ENCODE measurements at regions not wholly inside any gene's neighbourhood (a gene's known extent, or its start where the extent isn't known, plus 50 kb on each side); places are given as distances from the start of the nearest gene placed in this dataset.
"Not testable (repeated sequence)": the region's sequence is repeated elsewhere in the genome, so short reads cannot be mapped to it uniquely, and the experiment has no call there.

GRCh38 chr2:128613876-128614275 is 295.2 kb upstream of the HS6ST1 start:
- DNase-seq (ENCODE audit: low read depth): no peak

GRCh38 chr2:128614907-128615306 is 296.2 kb upstream of the HS6ST1 start:
- DNase-seq (ENCODE audit: low read depth): not testable (repeated sequence)

- DNase-seq (ENCODE audit: low read depth): no peak
Measured at GRCh38 chr2:128615571-128615970, 296.9 kb upstream of the HS6ST1 start.

- no peak for DNase-seq (ENCODE audit: low read depth)
Measured at GRCh38 chr2:128617029-128617590, 298.4 kb upstream of the HS6ST1 start.

GRCh38 chr2:128617661-128618060 is 299.0 kb upstream of the HS6ST1 start:
- no peak for DNase-seq (ENCODE audit: low read depth)

GRCh38 chr2:128618642-128619041 is 300.0 kb upstream of the HS6ST1 start:
- no peak for DNase-seq (ENCODE audit: low read depth)

GRCh38 chr2:128619471-128620325 is 301.0 kb upstream of the HS6ST1 start:
- no peak for DNase-seq (ENCODE audit: low read depth)

GRCh38 chr2:128621074-128621473 is 302.4 kb upstream of the HS6ST1 start:
- no peak for DNase-seq (ENCODE audit: low read depth)

GRCh38 chr2:128622371-128622770 is 303.7 kb upstream of the HS6ST1 start:
- DNase-seq (ENCODE audit: low read depth): no peak

- DNase-seq (ENCODE audit: low read depth): no peak
Measured at GRCh38 chr2:128622955-128623620, 304.4 kb upstream of the HS6ST1 start.

- no peak for DNase-seq (ENCODE audit: low read depth)
Measured at GRCh38 chr2:128623776-128624761, 305.4 kb upstream of the HS6ST1 start.

GRCh38 chr2:128624956-128625355 is 306.3 kb upstream of the HS6ST1 start:
- no peak for DNase-seq (ENCODE audit: low read depth)

- no peak for DNase-seq (ENCODE audit: low read depth)
Measured at GRCh38 chr2:128625421-128625820, 306.8 kb upstream of the HS6ST1 start.

GRCh38 chr2:128625963-128626759 is 307.5 kb upstream of the HS6ST1 start:
- DNase-seq (ENCODE audit: low read depth): no peak

- DNase-seq (ENCODE audit: low read depth): no peak
Measured at GRCh38 chr2:128626760-128627511, 308.3 kb upstream of the HS6ST1 start.

GRCh38 chr2:128628206-128628605 is 309.5 kb upstream of the HS6ST1 start:
- DNase-seq (ENCODE audit: low read depth): no peak

GRCh38 chr2:128628996-128629395 is 310.3 kb upstream of the HS6ST1 start:
- DNase-seq (ENCODE audit: low read depth): no peak

- no peak for DNase-seq (ENCODE audit: low read depth)
Measured at GRCh38 chr2:128630974-128631697, 312.5 kb upstream of the HS6ST1 start.

GRCh38 chr2:128631698-128632500 is 313.2 kb upstream of the HS6ST1 start:
- DNase-seq (ENCODE audit: low read depth): no peak

All from stimulated activated CD8-positive, alpha-beta memory T cell treated with anti-CD3 and anti-CD28 coated beads, Interleukin-12 subunit alpha, Interleukin-12 subunit beta, amount 100 ng/mL, for 1 hour (primary cell).